ENCODE measurements at regions not wholly inside any gene's neighbourhood (a gene's known extent, or its start where the extent isn't known, plus 50 kb on each side); places are given as distances from the start of the nearest gene placed in this dataset.

- Histone ChIP-seq H4K20me1 (ENCODE audit: insufficient read depth) (no peaks in the 10 kb centered on the region), H3K9me3 (ENCODE audit: control insufficient read depth in 1 of 2, insufficient read depth in 1 of 2, low read depth in 1 of 2, low read length in 2 of 2) (no peaks in the 10 kb centered on the region), H3K79me2 (ENCODE audit: insufficient read depth, low read length) (no peaks in the 10 kb centered on the region), H3K27me3 (ENCODE audit: insufficient read depth, low read length) (no peaks in the 10 kb centered on the region), H3K36me3 (ENCODE audit: control insufficient read depth in 1 of 2, insufficient read depth in 2 of 2, low read length in 2 of 2) (no peaks in the 10 kb centered on the region), H3K4me2 (ENCODE audit: low read length) (no peak overlapping the region), H2AFZ (ENCODE audit: low read depth, low read length, poor library complexity, severe bottlenecking) (no peak overlapping the region), H3K9ac (ENCODE audit: low read length) (no peak overlapping the region), H3K4me3 (replicated peaks in 1 of 2; ENCODE audit: low read depth in 1 of 2, low read length in 2 of 2) (no peak overlapping the region), H3K4me1 (ENCODE audit: control insufficient read depth in 1 of 2, insufficient read depth in 2 of 2, low read length in 2 of 2) (no peaks in the 10 kb centered on the region), H3K27ac (ENCODE audit: low read depth, low read length) (no peak overlapping the region), H3K9me2 (ENCODE audit: insufficient read depth) (no peaks in the 10 kb centered on the region)
- ChIA-PET RAD21 (ENCODE audit: low non-redundant PET in 1 of 2, low total read pairs in 2 of 2, uncharacterized antibody in 2 of 2, unreplicated experiment in 2 of 2) (no interaction called here), POLR2A (no interaction called here), CTCF (no interaction called here)
- TF ChIP-seq SRF (IDR thresholded peaks at IDR 0.05; ENCODE audit: low read depth): no peak
- BruUV-seq (replicated peaks): no TSS peak
- ATAC-seq (no peak), DNase-seq (ENCODE audit: low read depth, low spot score) (no peak)
- intact Hi-C loops (cut with micrococcal nuclease): no loop called here
Observed at GRCh38 chr13:22599156-22599555, 581.6 kb upstream of the SGCG start.

- Histone ChIP-seq H3K4me3 (replicated peaks in 1 of 2; ENCODE audit: low read depth in 1 of 2, low read length in 2 of 2) (no peak overlapping the region), H3K9me2 (ENCODE audit: insufficient read depth) (no peaks in the 10 kb centered on the region), H3K9ac (ENCODE audit: low read length) (no peak overlapping the region), H3K27me3 (ENCODE audit: insufficient read depth, low read length) (no peaks in the 10 kb centered on the region), H3K9me3 (ENCODE audit: control insufficient read depth in 1 of 2, insufficient read depth in 1 of 2, low read depth in 1 of 2, low read length in 2 of 2) (0 out of 4 replicates have a peak, but pooled peaks cover 0 to 5% of the 10 kb centered on the region in 2 experiments), H3K27ac (ENCODE audit: low read depth, low read length) (no peak overlapping the region), H3K4me1 (ENCODE audit: control insufficient read depth in 1 of 2, insufficient read depth in 2 of 2, low read length in 2 of 2) (no peaks in the 10 kb centered on the region), H3K36me3 (ENCODE audit: control insufficient read depth in 1 of 2, insufficient read depth in 2 of 2, low read length in 2 of 2) (no peaks in the 10 kb centered on the region), H2AFZ (ENCODE audit: low read depth, low read length, poor library complexity, severe bottlenecking) (no peak overlapping the region), H3K79me2 (ENCODE audit: insufficient read depth, low read length) (no peaks in the 10 kb centered on the region), H3K4me2 (ENCODE audit: low read length) (no peak overlapping the region), H4K20me1 (ENCODE audit: insufficient read depth) (no peaks in the 10 kb centered on the region)
- RAD21 ChIA-PET (ENCODE audit: low non-redundant PET in 1 of 2, low total read pairs in 2 of 2, uncharacterized antibody in 2 of 2, unreplicated experiment in 2 of 2): no interaction called here
- DNase-seq (ENCODE audit: low read depth, low spot score): no peak
- intact Hi-C loops (cut with micrococcal nuclease): no loop called here
- BruUV-seq (replicated peaks): no TSS peak
- POLR2A ChIA-PET: no interaction called here
- ATAC-seq: no peak
- CTCF ChIA-PET: no interaction called here
- TF ChIP-seq SRF (IDR thresholded peaks at IDR 0.05; ENCODE audit: low read depth) (no peak), MAX (IDR thresholded peaks at IDR 0.05) (no peak), CBX3 (IDR thresholded peaks at IDR 0.05; ENCODE audit: low read depth) (no peak), ZFX (IDR thresholded peaks at IDR 0.05) (no peak), TCF7L2 (IDR thresholded peaks at IDR 0.05; ENCODE audit: borderline replicate concordance, extremely low read depth, insufficient read depth, insufficient read length) (no peak), ZNF274 (IDR thresholded peaks at IDR 0.05; ENCODE audit: low read depth, low read length) (no peak), FOSL1 (IDR thresholded peaks at IDR 0.05; ENCODE audit: low read depth) (no peak), JUND (IDR thresholded peaks at IDR 0.05) (no peak), YY1 (IDR thresholded peaks at IDR 0.05; ENCODE audit: extremely low read depth, insufficient replicate concordance, low read depth, low read length) (no peak), ELF1 (IDR thresholded peaks at IDR 0.05; ENCODE audit: borderline replicate concordance, low read depth) (no peak), EGR1 (IDR thresholded peaks at IDR 0.05; ENCODE audit: low read depth) (no peak), SP1 (IDR thresholded peaks at IDR 0.05; ENCODE audit: low read depth) (no peak), CTCF (IDR thresholded peaks at IDR 0.05 in 2 of 3, conservative IDR thresholded peaks at IDR 0.05 in 1 of 3; ENCODE audit: borderline replicate concordance in 1 of 3, insufficient read depth in 1 of 3, low read depth in 2 of 3, low read length in 2 of 3) (no peak), ZBTB33 (IDR thresholded peaks at IDR 0.05; ENCODE audit: extremely low read depth, insufficient replicate concordance, low read length) (no peak)
Observed at GRCh38 chr13:22618002-22618401, 562.8 kb upstream of the SGCG start.

Measured in HCT116 (cell line).